ENCODE measurements at regions not wholly inside any gene's neighbourhood (a gene's known extent, or its start where the extent isn't known, plus 50 kb on each side); places are given as distances from the start of the nearest gene placed in this dataset.

DNA sequence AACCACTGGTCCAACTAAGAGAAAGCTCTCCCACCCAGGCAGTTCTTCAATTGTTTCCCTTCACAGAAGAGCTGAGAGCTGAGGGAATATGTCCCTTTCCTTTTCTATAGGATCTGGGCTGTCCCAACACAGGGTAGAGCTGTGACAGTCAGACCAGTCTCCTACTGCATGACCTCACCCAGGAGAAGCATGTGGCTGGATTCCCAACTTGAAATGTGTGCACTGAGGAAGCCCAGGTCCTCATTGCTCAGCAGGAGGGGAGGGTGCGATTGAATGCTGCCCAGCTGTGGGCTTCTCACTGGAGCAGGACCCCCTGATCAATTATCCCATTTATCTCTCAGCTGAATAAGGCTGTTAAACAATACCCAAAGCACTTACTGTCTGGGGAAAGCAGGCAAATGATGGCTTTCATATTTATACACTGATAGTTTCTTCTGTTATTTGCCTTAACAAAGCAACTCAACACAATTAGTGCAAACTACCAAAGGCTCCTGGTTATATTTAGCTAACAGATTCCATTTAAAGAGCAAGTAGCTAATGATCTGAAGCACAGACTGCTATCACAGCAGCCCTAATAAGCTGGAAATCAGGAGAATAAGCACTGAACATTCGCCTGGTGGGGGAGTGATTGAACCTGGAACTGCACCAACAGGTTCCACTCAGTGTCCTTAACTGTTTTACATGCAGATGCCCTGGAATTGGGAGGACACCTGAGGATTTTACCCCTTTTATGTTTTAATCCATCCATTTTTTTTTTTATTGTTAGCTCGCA lies 508.8 kb downstream of the CCSER2 start:
- H3K27ac ChIP-seq: no peak overlapping the region

DNA sequence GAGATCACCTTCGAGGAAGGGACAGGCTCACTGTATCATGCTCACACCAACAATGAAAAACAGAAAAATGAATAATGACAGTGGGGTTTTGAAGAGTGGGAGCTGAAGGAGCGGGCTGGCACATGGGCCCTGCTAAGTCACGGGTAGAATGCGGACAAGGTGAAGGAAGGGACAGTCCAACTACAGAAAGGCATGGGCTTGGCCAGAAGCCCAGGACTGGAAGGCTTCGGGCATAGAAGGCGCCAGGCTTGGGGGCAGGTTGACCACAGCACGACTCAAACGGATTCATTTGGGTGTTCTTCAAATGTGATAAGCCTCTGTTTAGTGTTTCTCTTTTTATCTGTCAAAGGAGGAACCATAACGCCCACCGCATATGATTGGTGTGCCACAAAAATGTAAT lies 509.5 kb downstream of the CCSER2 start:
- H3K4me1 ChIP-seq (ENCODE audit: insufficient read depth): no peaks in the 10 kb centered on the region
- H3K9me3 ChIP-seq (ENCODE audit: low read depth): no peaks in the 10 kb centered on the region
- no peaks in the 10 kb centered on the region for H3K27me3 ChIP-seq
- H3K4me3 ChIP-seq: no peak overlapping the region
- TF ChIP-seq EZH2phosphoT487 (IDR thresholded peaks at IDR 0.05; ENCODE audit: low read depth, severe bottlenecking, unreplicated experiment) (no peak), EZH2 (IDR thresholded peaks at IDR 0.05; ENCODE audit: borderline replicate concordance) (no peak)
- TF ChIP-seq, protein P1, sequence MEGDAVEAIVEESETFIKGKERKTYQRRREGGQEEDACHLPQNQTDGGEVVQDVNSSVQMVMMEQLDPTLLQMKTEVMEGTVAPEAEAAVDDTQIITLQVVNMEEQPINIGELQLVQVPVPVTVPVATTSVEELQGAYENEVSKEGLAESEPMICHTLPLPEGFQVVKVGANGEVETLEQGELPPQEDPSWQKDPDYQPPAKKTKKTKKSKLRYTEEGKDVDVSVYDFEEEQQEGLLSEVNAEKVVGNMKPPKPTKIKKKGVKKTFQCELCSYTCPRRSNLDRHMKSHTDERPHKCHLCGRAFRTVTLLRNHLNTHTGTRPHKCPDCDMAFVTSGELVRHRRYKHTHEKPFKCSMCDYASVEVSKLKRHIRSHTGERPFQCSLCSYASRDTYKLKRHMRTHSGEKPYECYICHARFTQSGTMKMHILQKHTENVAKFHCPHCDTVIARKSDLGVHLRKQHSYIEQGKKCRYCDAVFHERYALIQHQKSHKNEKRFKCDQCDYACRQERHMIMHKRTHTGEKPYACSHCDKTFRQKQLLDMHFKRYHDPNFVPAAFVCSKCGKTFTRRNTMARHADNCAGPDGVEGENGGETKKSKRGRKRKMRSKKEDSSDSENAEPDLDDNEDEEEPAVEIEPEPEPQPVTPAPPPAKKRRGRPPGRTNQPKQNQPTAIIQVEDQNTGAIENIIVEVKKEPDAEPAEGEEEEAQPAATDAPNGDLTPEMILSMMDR (IDR thresholded peaks at IDR 0.05; ENCODE audit: poor library complexity): no peak
- no peak overlapping the region for H3K27ac ChIP-seq
- no peak overlapping the region for H2AFZ ChIP-seq
- H3K4me2 ChIP-seq: no peak overlapping the region
- H3K36me3 ChIP-seq (replicated peaks; ENCODE audit: insufficient read depth, low read depth): no peaks in the 10 kb centered on the region
- H3K9me2 ChIP-seq (replicated peaks; ENCODE audit: insufficient read depth): no peaks in the 10 kb centered on the region
- H3K79me2 ChIP-seq: no peaks in the 10 kb centered on the region
- no peaks in the 10 kb centered on the region for H4K20me1 ChIP-seq (ENCODE audit: insufficient read depth, poor library complexity, severe bottlenecking)
- no peak for DNase-seq (ENCODE audit: low spot score)
- 91% methylated on average over 10 of the region's 10 CpGs for WGBS (ENCODE audit: low lambda C conversion rate, missing lambda C conversion rate)

More for the DNA sequence above, 508.8 kb downstream of the CCSER2 start:
- no peak for DNase-seq (ENCODE audit: low spot score)
- Histone ChIP-seq H3K36me3 (replicated peaks; ENCODE audit: insufficient read depth, low read depth) (no peaks in the 10 kb centered on the region), H3K9me2 (replicated peaks; ENCODE audit: insufficient read depth) (no peaks in the 10 kb centered on the region), H2AFZ (no peak overlapping the region), H4K20me1 (ENCODE audit: insufficient read depth, poor library complexity, severe bottlenecking) (no peaks in the 10 kb centered on the region), H3K79me2 (no peaks in the 10 kb centered on the region), H3K4me1 (ENCODE audit: insufficient read depth) (no peaks in the 10 kb centered on the region), H3K27me3 (no peaks in the 10 kb centered on the region), H3K4me3 (no peak overlapping the region), H3K4me2 (no peak overlapping the region), H3K9me3 (ENCODE audit: low read depth) (no peaks in the 10 kb centered on the region)
- 70% methylated on average over 3 of the region's 3 CpGs for WGBS (ENCODE audit: low lambda C conversion rate, missing lambda C conversion rate)
- TF ChIP-seq, protein P1 (IDR thresholded peaks at IDR 0.05; ENCODE audit: poor library complexity): no peak
- TF ChIP-seq EZH2 (IDR thresholded peaks at IDR 0.05; ENCODE audit: borderline replicate concordance) (no peak), EZH2phosphoT487 (IDR thresholded peaks at IDR 0.05; ENCODE audit: low read depth, severe bottlenecking, unreplicated experiment) (no peak)

DNA sequence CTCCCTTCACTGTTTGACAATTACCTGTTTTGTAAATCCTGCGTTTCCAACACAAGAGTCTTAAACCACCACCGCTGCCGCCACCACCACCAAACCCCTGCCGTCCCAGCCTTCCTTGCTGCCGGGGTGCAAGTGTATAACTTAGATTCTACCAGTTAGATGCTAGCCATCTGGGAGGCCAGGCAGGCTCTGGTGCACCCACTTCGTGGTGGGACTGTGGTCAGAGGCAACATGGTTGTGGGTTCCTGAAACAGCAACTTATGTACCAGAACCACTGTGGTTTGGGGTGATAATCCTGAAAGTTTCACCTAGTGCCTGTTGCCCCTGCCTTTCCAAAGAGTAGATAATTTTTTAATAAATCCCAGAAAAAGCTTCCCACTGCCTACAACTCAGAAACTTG lies 510.5 kb downstream of the CCSER2 start:
- Histone ChIP-seq H3K4me1 (ENCODE audit: insufficient read depth) (no peaks in the 10 kb centered on the region), H4K20me1 (ENCODE audit: insufficient read depth, poor library complexity, severe bottlenecking) (no peaks in the 10 kb centered on the region), H3K4me2 (no peak overlapping the region), H3K27ac (no peak overlapping the region), H3K4me3 (no peak overlapping the region), H3K79me2 (no peaks in the 10 kb centered on the region), H3K9me3 (ENCODE audit: low read depth) (no peaks in the 10 kb centered on the region), H3K9me2 (replicated peaks; ENCODE audit: insufficient read depth) (no peaks in the 10 kb centered on the region), H3K27me3 (no peaks in the 10 kb centered on the region), H3K36me3 (replicated peaks; ENCODE audit: insufficient read depth, low read depth) (no peaks in the 10 kb centered on the region), H2AFZ (no peak overlapping the region)
- TF ChIP-seq EZH2phosphoT487 (IDR thresholded peaks at IDR 0.05; ENCODE audit: low read depth, severe bottlenecking, unreplicated experiment) (no peak), EZH2 (IDR thresholded peaks at IDR 0.05; ENCODE audit: borderline replicate concordance) (no peak)
- TF ChIP-seq, protein P1 (IDR thresholded peaks at IDR 0.05; ENCODE audit: poor library complexity): no peak
- no peak for DNase-seq (ENCODE audit: low spot score)
- WGBS (ENCODE audit: low lambda C conversion rate, missing lambda C conversion rate): 90% methylated on average over 6 of the region's 6 CpGs
